SW480 (cell line): ENCODE measurements at regions not wholly inside any gene's neighbourhood (a gene's known extent, or its start where the extent isn't known, plus 50 kb on each side); places are given as distances from the start of the nearest gene placed in this dataset.

Experiments
- DNase-seq: peaks from one replicate; pipeline ENCODE4 v3.0.0-alpha.2; 2016; ENCODE audit warnings: low spot score

DNA sequence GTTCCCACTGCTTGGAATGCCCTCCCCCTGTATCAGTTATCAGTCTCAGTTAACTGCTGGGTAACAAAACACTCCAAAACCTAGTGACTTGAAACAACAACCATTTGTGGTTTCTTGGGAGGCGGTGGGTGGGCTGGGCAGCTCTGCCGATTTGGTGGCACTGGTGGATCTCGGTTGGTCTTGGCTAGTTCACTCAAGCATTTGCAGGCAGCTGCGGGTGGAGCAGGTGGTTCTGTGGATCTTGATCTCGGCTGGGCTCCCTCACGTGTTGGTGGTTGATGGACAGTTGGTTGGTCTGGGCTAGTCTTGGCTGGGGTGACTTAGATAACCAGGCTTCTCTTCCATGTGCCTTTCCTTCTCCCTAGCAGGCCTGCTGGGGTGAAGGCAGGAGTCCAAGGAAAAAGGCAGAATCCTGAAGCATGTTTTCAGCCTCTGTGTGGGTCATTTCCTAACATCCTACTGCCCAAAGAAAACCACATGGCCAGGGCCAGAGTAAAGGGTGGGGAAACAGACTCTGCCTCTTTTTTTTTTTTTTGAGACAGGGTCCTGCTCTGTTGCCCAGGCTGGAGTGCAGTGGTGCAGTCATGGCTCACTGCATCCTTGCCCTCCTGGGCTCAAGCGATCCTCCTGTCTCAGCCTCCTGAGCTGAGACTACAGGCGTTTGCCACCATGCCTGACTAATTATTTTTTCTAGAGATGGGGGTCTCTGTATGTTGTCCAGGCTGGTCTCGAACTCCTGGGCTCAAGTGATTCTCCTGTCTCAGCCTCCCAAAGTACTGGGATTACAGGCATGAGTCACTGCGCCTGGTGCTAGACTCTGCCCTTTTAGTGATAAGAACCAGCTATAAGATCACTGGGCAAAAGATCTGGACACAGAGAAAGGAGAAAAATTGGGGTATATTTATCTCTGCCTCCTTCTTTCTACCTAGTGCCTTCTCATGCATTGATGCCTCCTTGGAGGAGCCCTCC is 183.7 kb downstream of the RGS3 start:
- DNase-seq: no peak

DNA sequence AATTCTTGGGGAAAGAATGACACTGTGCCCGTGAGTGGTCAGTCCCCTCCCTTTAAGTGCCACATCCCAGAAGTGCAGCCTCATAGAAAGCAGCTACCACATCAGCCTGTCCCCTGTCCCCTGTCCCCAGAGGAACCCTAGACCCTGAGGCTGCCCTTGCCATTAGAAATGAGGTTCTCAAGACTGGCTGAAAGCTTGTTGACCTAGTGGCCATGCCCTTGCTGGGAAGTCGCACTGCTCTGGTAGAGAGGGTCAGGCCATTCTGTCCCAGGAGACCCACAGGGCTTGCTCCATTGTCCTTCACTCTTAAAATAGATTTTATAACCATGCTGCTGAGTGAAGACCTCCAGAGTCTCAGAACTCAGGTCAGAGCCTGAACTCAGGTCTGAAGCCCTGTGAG is 184.5 kb downstream of the RGS3 start:
- no peak for DNase-seq

- DNase-seq: no peak
Observed at GRCh38 chr9:113648586-113648985, 185.1 kb downstream of the RGS3 start.

GRCh38 chr9:113649054-113649453 is 185.5 kb downstream of the RGS3 start:
- DNase-seq: no peak

DNA sequence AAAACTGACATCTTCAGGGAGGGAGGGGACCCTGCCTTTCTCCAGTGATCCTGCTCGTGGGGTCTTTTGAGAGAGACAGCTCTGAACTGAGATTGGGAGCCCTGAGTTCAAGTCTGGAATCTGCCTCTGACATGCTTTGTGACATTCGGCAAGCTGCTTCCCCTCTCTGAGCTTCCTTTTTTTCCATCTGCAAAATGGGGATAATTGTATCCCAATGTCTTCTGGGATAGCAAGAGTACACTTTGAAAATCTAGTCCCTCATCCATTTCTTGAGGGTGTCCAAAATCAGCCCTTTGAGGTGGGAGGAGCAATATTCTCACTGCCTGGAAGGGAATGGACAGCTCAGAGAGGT is 186.3 kb downstream of the RGS3 start:
- DNase-seq: no peak

DNA sequence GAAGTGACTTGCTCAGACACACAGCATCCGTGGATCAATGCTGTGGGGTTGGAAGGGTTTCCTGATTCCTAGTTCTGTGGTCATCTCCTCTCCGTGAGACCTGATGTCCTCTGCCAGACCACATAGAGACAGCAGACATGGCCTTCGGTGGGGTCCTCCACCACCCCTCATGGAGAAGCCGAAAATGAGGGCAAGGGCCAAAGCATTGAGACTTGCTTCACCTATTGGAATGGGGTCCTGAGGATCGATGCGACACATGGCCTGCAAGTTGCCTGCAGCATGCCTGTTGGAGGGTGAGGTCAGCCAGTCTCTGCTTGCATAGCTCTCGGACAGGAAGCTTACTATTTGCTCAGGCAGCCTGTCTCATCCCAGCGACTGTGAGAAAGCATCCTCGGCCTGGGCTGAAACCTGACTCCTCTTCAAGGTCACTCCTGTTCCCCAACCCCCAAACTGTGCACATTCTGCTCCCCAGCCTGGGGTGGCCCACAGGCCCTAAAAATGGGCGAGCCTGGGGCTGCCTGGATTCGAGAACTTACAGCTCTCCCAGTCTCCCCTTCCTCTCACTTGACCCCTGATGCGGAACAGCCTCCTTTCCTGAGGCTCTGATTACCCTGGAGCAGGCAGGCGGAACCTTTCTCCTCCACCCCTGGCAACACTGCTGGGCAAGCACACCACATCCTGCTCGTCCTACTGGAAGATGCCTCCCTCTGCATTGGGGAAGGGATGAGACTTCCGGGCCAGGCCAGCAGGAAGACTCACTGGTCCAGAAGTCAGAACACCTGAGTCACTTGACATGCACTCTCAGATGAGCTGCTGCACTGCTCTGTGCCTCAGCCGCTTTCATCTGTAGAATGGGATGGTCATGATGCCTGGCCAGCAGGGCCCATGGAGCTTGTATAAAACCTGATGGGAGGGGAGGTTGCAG is 186.9 kb downstream of the RGS3 start:
- peak; percentile 26 for DNase-seq

GRCh38 chr9:113651896-113652295 is 188.4 kb downstream of the RGS3 start:
- no peak for DNase-seq

GRCh38 chr9:113652355-113653152 is 189.0 kb downstream of the RGS3 start:
- no peak for DNase-seq

DNA sequence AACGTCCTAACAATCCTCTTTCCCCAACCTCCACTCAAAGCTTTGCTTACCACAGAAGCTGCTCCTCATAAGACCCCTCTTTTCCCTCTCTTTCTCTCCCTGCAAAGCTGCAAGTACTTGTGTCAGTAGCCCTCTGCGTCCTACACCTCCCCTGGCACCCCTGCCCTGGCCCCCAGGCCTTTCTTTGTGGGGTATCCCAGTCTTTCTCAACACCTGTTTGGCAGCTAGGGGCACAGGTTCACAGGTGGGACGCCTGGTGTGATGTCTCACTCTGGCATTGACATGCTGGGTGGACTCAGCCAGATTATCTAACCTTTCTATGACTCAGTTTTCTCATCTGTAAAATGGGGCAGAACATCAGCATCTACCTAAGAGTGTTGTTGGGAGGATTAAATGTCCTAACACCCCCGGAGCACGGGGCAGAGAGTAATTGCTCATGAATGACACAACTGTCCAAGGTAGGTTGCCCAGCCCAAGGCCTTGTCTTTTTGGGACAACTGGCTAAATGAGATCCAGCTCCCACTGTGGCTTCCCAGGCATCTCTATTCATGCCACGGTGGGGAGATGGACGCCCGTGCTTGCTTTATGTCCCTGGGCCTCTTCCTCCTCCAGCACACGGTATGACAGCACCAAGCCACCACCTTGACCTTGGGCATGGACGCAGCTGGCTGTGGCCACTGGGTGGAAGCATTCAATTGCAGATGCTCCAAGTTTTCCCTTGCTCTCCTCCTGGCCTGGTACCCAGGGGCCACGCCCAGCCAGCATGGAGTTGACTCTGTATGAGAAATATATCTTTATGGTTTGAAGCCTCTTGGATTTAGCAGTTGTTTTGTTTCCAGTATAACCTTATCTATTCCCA is 190.4 kb downstream of the RGS3 start:
- no peak for DNase-seq

- no peak for DNase-seq
Observed at GRCh38 chr9:113654605-113655428, 191.3 kb downstream of the RGS3 start.

- DNase-seq: no peak
Observed at GRCh38 chr9:113656771-113657670, 193.5 kb downstream of the RGS3 start.

- DNase-seq: peak; percentile 77
Observed at GRCh38 chr9:113657765-113658544, 194.4 kb downstream of the RGS3 start.

GRCh38 chr9:113658545-113658895 is 195.0 kb downstream of the RGS3 start:
- no peak for DNase-seq

- no peak for DNase-seq
Observed at GRCh38 chr9:113659039-113659438, 195.5 kb downstream of the RGS3 start.

DNA sequence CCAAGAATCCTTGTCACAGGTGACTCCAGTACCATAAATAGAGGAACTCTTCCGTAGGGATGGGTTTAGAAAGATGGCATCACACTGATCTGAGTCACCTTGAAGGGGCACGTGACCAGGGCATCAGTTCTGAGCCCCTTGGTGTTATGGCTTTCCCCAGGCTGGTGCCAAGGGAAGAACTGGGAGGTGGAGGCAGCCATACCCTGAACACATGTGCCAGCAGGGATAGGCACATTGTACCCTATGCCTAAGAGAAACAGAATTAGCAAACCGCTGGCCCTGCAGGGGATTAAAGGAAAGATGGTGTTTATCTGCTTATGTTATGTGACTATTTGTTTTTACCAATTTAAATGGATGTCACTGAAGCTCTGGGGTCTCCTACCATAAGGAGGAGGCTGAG is 196.2 kb downstream of the RGS3 start:
- DNase-seq: no peak

DNA sequence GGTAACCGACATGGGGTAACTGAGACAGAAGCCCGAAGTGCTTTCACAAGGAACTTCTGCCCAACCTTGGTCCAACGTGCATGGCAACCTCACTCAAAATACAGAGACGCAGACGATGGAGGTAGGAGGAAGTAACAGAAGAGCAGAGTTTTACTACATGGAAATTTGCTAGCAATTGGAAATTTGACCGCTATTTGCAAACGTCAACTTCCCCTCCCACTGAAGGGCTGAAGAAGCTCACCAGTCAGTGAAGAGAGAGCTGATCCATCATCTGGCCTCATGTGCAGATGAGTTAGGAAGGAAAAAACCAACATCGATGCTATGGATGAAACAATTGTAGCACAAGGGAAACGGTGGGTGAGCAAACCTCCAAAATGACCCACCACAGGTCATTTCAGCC is 196.7 kb downstream of the RGS3 start:
- DNase-seq: no peak

DNA sequence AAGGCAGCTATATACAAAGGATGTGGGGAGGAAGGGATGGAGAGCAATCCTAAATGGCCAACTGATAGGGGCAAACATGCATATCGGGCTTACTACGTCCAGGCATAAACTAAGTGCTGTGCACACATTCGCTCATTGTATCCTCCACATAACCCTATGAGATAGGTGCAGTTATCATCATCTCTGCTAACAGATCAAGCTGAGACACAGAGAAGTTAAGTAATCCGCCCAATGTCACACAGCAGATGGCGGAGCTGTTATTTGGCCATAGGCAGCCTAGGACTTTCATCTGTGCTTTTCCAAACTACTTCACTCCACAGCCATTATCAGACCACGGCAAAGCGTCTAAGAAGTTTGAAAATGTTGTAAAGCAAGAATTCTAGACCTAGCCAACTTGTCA is 197.5 kb downstream of the RGS3 start:
- no peak for DNase-seq

GRCh38 chr9:113664181-113664875 is 200.8 kb downstream of the RGS3 start:
- no peak for DNase-seq
